ENCODE measurements at regions not wholly inside any gene's neighbourhood (a gene's known extent, or its start where the extent isn't known, plus 50 kb on each side); places are given as distances from the start of the nearest gene placed in this dataset.

DNA sequence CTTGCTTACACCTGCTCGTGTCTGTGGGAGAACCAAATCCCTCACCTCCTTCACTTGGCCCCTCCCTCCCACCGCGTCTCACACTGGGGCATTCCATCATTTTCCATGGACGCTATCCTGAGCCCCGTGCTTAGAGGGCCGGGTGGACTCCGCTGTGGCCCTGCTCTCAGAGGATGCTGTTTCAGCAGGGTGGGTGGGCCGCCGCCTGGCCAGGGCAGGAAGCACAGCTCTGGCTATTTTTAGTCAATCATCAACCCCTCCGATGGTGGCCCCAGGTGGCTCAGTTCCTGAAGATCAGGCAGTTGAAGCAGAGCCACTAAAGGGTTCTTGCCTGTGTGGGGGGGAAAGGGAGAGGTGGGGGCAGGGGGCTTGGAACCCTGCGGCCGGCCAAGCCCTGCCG lies 230.3 kb downstream of the ENGASE start:
- no peak overlapping the region for H3K27ac ChIP-seq (ENCODE audit: low read depth, low read length)
- no peak overlapping the region for H3K4me2 ChIP-seq (ENCODE audit: low read depth, low read length, poor library complexity, severe bottlenecking)
- no peak overlapping the region for H2AFZ ChIP-seq (ENCODE audit: low read depth, low read length, severe bottlenecking)

GRCh38 chr17:79303641-79304205 lies 229.1 kb downstream of the ENGASE start:
- Histone ChIP-seq H3K27ac (ENCODE audit: low read depth, low read length) (no peak overlapping the region), H3K9me2 (replicated peaks; ENCODE audit: insufficient read depth, low read length) (no peaks in the 10 kb centered on the region), H3K9me3 (ENCODE audit: insufficient read depth, low read length) (no peaks in the 10 kb centered on the region), H3K9ac (ENCODE audit: low read length) (no peak overlapping the region), H3K4me2 (ENCODE audit: low read depth, low read length, poor library complexity, severe bottlenecking) (no peak overlapping the region), H3K36me3 (ENCODE audit: low read length) (no peaks in the 10 kb centered on the region), H2AFZ (ENCODE audit: low read depth, low read length, severe bottlenecking) (no peak overlapping the region), H3K27me3 (ENCODE audit: low read length) (no peaks in the 10 kb centered on the region), H3F3A (ENCODE audit: insufficient read depth) (no peaks in the 10 kb centered on the region), H3K79me2 (ENCODE audit: insufficient read depth, low read length) (no peaks in the 10 kb centered on the region), H4K20me1 (ENCODE audit: low read depth, low read length) (no peaks in the 10 kb centered on the region), H3K4me3 (ENCODE audit: insufficient read depth, low read length, poor library complexity, severe bottlenecking) (no peak overlapping the region)
- no peak for TF ChIP-seq EZH2phosphoT487 (conservative IDR thresholded peaks at IDR 0.05; ENCODE audit: low read length)
- no peak for TF ChIP-seq CTCF (IDR thresholded peaks at IDR 0.05; ENCODE audit: insufficient read depth, low read length, poor library complexity, severe bottlenecking)

More for the DNA sequence above, 230.3 kb downstream of the ENGASE start:
- Histone ChIP-seq H3K9ac (ENCODE audit: low read length) (no peak overlapping the region), H3K4me3 (ENCODE audit: insufficient read depth, low read length, poor library complexity, severe bottlenecking) (no peak overlapping the region), H3K9me2 (replicated peaks; ENCODE audit: insufficient read depth, low read length) (no peaks in the 10 kb centered on the region), H4K20me1 (ENCODE audit: low read depth, low read length) (no peaks in the 10 kb centered on the region), H3K79me2 (ENCODE audit: insufficient read depth, low read length) (no peaks in the 10 kb centered on the region), H3F3A (ENCODE audit: insufficient read depth) (no peaks in the 10 kb centered on the region), H3K36me3 (ENCODE audit: low read length) (no peaks in the 10 kb centered on the region), H3K27me3 (ENCODE audit: low read length) (no peaks in the 10 kb centered on the region), H3K9me3 (ENCODE audit: insufficient read depth, low read length) (no peaks in the 10 kb centered on the region)
- no peak for TF ChIP-seq CTCF (IDR thresholded peaks at IDR 0.05; ENCODE audit: insufficient read depth, low read length, poor library complexity, severe bottlenecking)
- TF ChIP-seq EZH2phosphoT487 (conservative IDR thresholded peaks at IDR 0.05; ENCODE audit: low read length) = no peak

DNA sequence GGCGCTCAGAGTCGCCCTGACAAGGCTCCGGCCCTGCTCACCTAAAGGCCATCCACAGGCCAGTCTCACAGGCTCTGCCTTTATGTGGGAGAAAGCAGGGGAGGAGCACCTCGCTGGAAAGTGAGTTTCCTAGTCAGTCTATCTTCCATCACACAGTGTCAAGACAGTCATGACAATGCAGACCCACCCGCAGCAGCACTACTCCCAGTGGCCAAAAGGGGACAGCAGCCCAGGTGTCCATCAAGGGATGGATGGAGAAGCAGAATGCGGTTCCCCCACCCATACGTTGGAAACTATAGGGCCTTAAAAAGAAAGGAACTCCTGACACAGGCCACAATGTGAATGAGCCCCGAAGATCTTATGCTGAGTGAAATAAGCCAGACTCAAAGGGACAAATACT lies 226.8 kb downstream of the ENGASE start:
- Histone ChIP-seq H3K9ac (ENCODE audit: low read length) (no peak overlapping the region), H2AFZ (ENCODE audit: low read depth, low read length, severe bottlenecking) (no peak overlapping the region), H3K79me2 (ENCODE audit: insufficient read depth, low read length) (no peaks in the 10 kb centered on the region), H3K4me3 (ENCODE audit: insufficient read depth, low read length, poor library complexity, severe bottlenecking) (no peak overlapping the region), H3K36me3 (ENCODE audit: low read length) (no peaks in the 10 kb centered on the region), H3F3A (ENCODE audit: insufficient read depth) (no peaks in the 10 kb centered on the region), H3K9me2 (replicated peaks; ENCODE audit: insufficient read depth, low read length) (no peaks in the 10 kb centered on the region), H3K4me2 (ENCODE audit: low read depth, low read length, poor library complexity, severe bottlenecking) (no peak overlapping the region), H3K27ac (ENCODE audit: low read depth, low read length) (no peak overlapping the region), H4K20me1 (ENCODE audit: low read depth, low read length) (no peaks in the 10 kb centered on the region), H3K27me3 (ENCODE audit: low read length) (no peaks in the 10 kb centered on the region), H3K9me3 (ENCODE audit: insufficient read depth, low read length) (no peaks in the 10 kb centered on the region)
- TF ChIP-seq EZH2phosphoT487 (conservative IDR thresholded peaks at IDR 0.05; ENCODE audit: low read length) = no peak
- no peak for TF ChIP-seq CTCF (IDR thresholded peaks at IDR 0.05; ENCODE audit: insufficient read depth, low read length, poor library complexity, severe bottlenecking)

All from SU-DHL-6 (cell line).